ENCODE measurements at regions not wholly inside any gene's neighbourhood (a gene's known extent, or its start where the extent isn't known, plus 50 kb on each side); places are given as distances from the start of the nearest gene placed in this dataset.

DNA sequence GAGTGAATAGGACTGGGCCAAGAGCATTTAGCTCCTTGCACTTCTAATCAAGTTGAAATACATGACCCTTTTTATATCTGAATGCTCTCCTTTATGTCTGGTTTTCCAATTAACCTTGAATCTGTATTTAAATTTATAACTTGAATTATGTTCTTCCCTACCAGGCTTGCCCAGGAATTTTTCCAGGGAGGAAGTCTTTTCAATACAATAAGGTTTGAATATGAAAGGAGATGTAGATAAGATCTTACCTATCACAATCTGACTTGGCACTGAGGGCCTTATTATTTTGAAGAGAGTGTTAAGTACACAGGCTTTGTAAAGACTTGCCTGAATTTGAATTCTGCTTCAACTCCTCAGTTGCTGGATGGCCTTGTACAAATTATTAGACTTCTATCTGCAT lies 555.7 kb downstream of the PCDH7 start:
- H3K27ac ChIP-seq (ENCODE audit: low read length) = no peak overlapping the region
- H3K4me1 ChIP-seq (ENCODE audit: control insufficient read depth in 1 of 2, extremely low read depth in 1 of 2, insufficient read depth in 2 of 2, low read length in 2 of 2) = no peaks in the 10 kb centered on the region
- no peaks in the 10 kb centered on the region for H3K27me3 ChIP-seq (replicated peaks in 1 of 2; ENCODE audit: control insufficient read depth in 2 of 2, extremely low read depth in 1 of 2, insufficient read depth in 2 of 2, low read length in 1 of 2)
- CTCF ChIA-PET = no interaction called here
- Mint-ChIP-seq H3K27ac (no peak overlapping the region), H3K27me3 (no peaks in the 10 kb centered on the region), H3K4me3 (no peak overlapping the region), H3K4me1 (no peaks in the 10 kb centered on the region), H3K36me3 (no peaks in the 10 kb centered on the region), H3K9me3 (peaks cover 5 to 19% (median 12%) of the 10 kb centered on the region in 3 donors)
- POLR2A ChIA-PET = no interaction called here
- peaks cover 2% of the 10 kb centered on the region for H3K9me3 ChIP-seq
- DNase-seq (no peak), ATAC-seq (replicated peaks in 1 of 4) (no peak)
- no peak overlapping the region for H3K4me3 ChIP-seq (ENCODE audit: control insufficient read depth in 1 of 2, extremely low read depth in 1 of 2, low read length in 1 of 2)
- no peaks in the 10 kb centered on the region for H3K36me3 ChIP-seq (ENCODE audit: control insufficient read depth in 2 of 2, extremely low read depth in 1 of 2, insufficient read depth in 1 of 2, low read length in 1 of 2)

DNA sequence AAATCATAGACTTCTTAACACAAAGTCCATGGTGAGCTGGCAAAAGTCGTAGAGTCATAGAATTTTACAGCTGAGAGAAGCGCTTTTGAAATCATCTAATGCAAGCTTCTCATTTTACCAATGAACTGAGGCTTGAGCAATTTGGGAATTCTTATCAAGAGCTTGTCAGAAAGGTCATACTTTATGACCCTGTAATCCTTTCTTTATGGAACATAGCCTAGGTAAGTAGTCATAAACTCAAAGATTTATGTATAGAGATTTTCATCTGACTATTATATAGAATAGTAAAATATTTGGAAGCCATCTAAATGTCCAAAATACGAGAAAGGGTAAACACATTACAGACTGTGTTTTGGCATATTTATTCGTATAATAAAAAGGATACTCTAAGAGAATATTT lies 563.5 kb downstream of the PCDH7 start:
- DNase-seq (no peak), ATAC-seq (replicated peaks in 1 of 4) (no peak)
- ChIA-PET POLR2A (no interaction called here), CTCF (no interaction called here)
- no peaks in the 10 kb centered on the region for H3K27me3 ChIP-seq (replicated peaks in 1 of 2; ENCODE audit: control insufficient read depth in 2 of 2, extremely low read depth in 1 of 2, insufficient read depth in 2 of 2, low read length in 1 of 2)
- H3K36me3 Mint-ChIP-seq = no peaks in the 10 kb centered on the region
- no peaks in the 10 kb centered on the region for H3K27me3 Mint-ChIP-seq
- H3K9me3 ChIP-seq = no peaks in the 10 kb centered on the region
- no CpG with 5 or more reads among the region's 4 CpGs for WGBS (ENCODE audit: insufficient coverage)
- no peak overlapping the region for H3K27ac Mint-ChIP-seq
- no peaks in the 10 kb centered on the region for H3K36me3 ChIP-seq (ENCODE audit: control insufficient read depth in 2 of 2, extremely low read depth in 1 of 2, insufficient read depth in 1 of 2, low read length in 1 of 2)
- H3K4me3 ChIP-seq (ENCODE audit: control insufficient read depth in 1 of 2, extremely low read depth in 1 of 2, low read length in 1 of 2) = no peak overlapping the region
- H3K4me3 Mint-ChIP-seq = no peak overlapping the region
- H3K4me1 Mint-ChIP-seq = no peaks in the 10 kb centered on the region
- peaks cover 7 to 28% (median 18%) of the 10 kb centered on the region in 3 donors for H3K9me3 Mint-ChIP-seq
- no peaks in the 10 kb centered on the region for H3K4me1 ChIP-seq (ENCODE audit: control insufficient read depth in 1 of 2, extremely low read depth in 1 of 2, insufficient read depth in 2 of 2, low read length in 2 of 2)
- H3K27ac ChIP-seq (ENCODE audit: low read length) = no peak overlapping the region

GRCh38 chr4:31290836-31291235 lies 570.7 kb downstream of the PCDH7 start:
- Mint-ChIP-seq H3K27me3 (no peaks in the 10 kb centered on the region), H3K4me1 (no peaks in the 10 kb centered on the region), H3K27ac (no peak overlapping the region), H3K4me3 (no peak overlapping the region), H3K36me3 (no peaks in the 10 kb centered on the region), H3K9me3 (peaks cover 21 to 33% (median 21%) of the 10 kb centered on the region in 3 donors)
- H3K36me3 ChIP-seq (ENCODE audit: control insufficient read depth in 2 of 2, extremely low read depth in 1 of 2, insufficient read depth in 1 of 2, low read length in 1 of 2) = no peaks in the 10 kb centered on the region
- H3K4me1 ChIP-seq (ENCODE audit: control insufficient read depth in 1 of 2, extremely low read depth in 1 of 2, insufficient read depth in 2 of 2, low read length in 2 of 2) = no peaks in the 10 kb centered on the region
- ATAC-seq (replicated peaks in 1 of 4) = no peak
- no peaks in the 10 kb centered on the region for H3K27me3 ChIP-seq (replicated peaks in 1 of 2; ENCODE audit: control insufficient read depth in 2 of 2, extremely low read depth in 1 of 2, insufficient read depth in 2 of 2, low read length in 1 of 2)
- ChIA-PET CTCF (no interaction called here), POLR2A (no interaction called here)
- WGBS (ENCODE audit: insufficient coverage) = no CpG with 5 or more reads among the region's 3 CpGs
- H3K9me3 ChIP-seq = no peaks in the 10 kb centered on the region
- H3K27ac ChIP-seq (ENCODE audit: low read length) = no peak overlapping the region
- no peak overlapping the region for H3K4me3 ChIP-seq (ENCODE audit: control insufficient read depth in 1 of 2, extremely low read depth in 1 of 2, low read length in 1 of 2)
- no peak for DNase-seq

GRCh38 chr4:31291238-31291637 lies 571.1 kb downstream of the PCDH7 start:
- CTCF ChIA-PET = no interaction called here
- H3K27ac ChIP-seq (ENCODE audit: low read length) = no peak overlapping the region
- H3K9me3 ChIP-seq = no peaks in the 10 kb centered on the region
- Mint-ChIP-seq H3K4me3 (no peak overlapping the region), H3K27ac (no peak overlapping the region), H3K27me3 (no peaks in the 10 kb centered on the region), H3K4me1 (no peaks in the 10 kb centered on the region), H3K36me3 (no peaks in the 10 kb centered on the region), H3K9me3 (peaks cover 21 to 29% (median 21%) of the 10 kb centered on the region in 3 donors)
- WGBS (ENCODE audit: insufficient coverage) = no CpG with 5 or more reads among the region's 1 CpG
- H3K36me3 ChIP-seq (ENCODE audit: control insufficient read depth in 2 of 2, extremely low read depth in 1 of 2, insufficient read depth in 1 of 2, low read length in 1 of 2) = no peaks in the 10 kb centered on the region
- ATAC-seq (replicated peaks in 1 of 4) (no peak), DNase-seq (no peak)
- POLR2A ChIA-PET = no interaction called here
- no peak overlapping the region for H3K4me3 ChIP-seq (ENCODE audit: control insufficient read depth in 1 of 2, extremely low read depth in 1 of 2, low read length in 1 of 2)
- H3K4me1 ChIP-seq (ENCODE audit: control insufficient read depth in 1 of 2, extremely low read depth in 1 of 2, insufficient read depth in 2 of 2, low read length in 2 of 2) = no peaks in the 10 kb centered on the region
- H3K27me3 ChIP-seq (replicated peaks in 1 of 2; ENCODE audit: control insufficient read depth in 2 of 2, extremely low read depth in 1 of 2, insufficient read depth in 2 of 2, low read length in 1 of 2) = no peaks in the 10 kb centered on the region

- Histone ChIP-seq H3K27ac (ENCODE audit: low read length) (no peak overlapping the region), H3K36me3 (ENCODE audit: control insufficient read depth in 2 of 2, extremely low read depth in 1 of 2, insufficient read depth in 1 of 2, low read length in 1 of 2) (no peaks in the 10 kb centered on the region), H3K9me3 (no peaks in the 10 kb centered on the region), H3K4me1 (ENCODE audit: control insufficient read depth in 1 of 2, extremely low read depth in 1 of 2, insufficient read depth in 2 of 2, low read length in 2 of 2) (no peaks in the 10 kb centered on the region), H3K27me3 (replicated peaks in 1 of 2; ENCODE audit: control insufficient read depth in 2 of 2, extremely low read depth in 1 of 2, insufficient read depth in 2 of 2, low read length in 1 of 2) (no peaks in the 10 kb centered on the region), H3K4me3 (ENCODE audit: control insufficient read depth in 1 of 2, extremely low read depth in 1 of 2, low read length in 1 of 2) (no peak overlapping the region)
- peaks cover 19 to 25% (median 21%) of the 10 kb centered on the region in 3 donors for H3K9me3 Mint-ChIP-seq
- ChIA-PET POLR2A (no interaction called here), CTCF (no interaction called here)
- no peak overlapping the region for H3K4me3 Mint-ChIP-seq
- no CpG with 5 or more reads among the region's 7 CpGs for WGBS (ENCODE audit: insufficient coverage)
- no peaks in the 10 kb centered on the region for H3K4me1 Mint-ChIP-seq
- no peak overlapping the region for H3K27ac Mint-ChIP-seq
- no peaks in the 10 kb centered on the region for H3K36me3 Mint-ChIP-seq
- no peak for DNase-seq
- no peaks in the 10 kb centered on the region for H3K27me3 Mint-ChIP-seq
- ATAC-seq (replicated peaks in 1 of 4) = no peak
Observed at GRCh38 chr4:31294655-31295480, 574.7 kb downstream of the PCDH7 start.

GRCh38 chr4:31298737-31299136 lies 578.6 kb downstream of the PCDH7 start:
- no CpG with 5 or more reads among the region's 1 CpG for WGBS (ENCODE audit: insufficient coverage)
- no peak overlapping the region for H3K27ac ChIP-seq (ENCODE audit: low read length)
- no peak for DNase-seq
- no peaks in the 10 kb centered on the region for H3K4me1 ChIP-seq (ENCODE audit: control insufficient read depth in 1 of 2, extremely low read depth in 1 of 2, insufficient read depth in 2 of 2, low read length in 2 of 2)
- Mint-ChIP-seq H3K27ac (no peak overlapping the region), H3K4me1 (no peaks in the 10 kb centered on the region), H3K27me3 (no peaks in the 10 kb centered on the region), H3K36me3 (no peaks in the 10 kb centered on the region), H3K4me3 (no peak overlapping the region), H3K9me3 (peaks cover 4 to 20% (median 13%) of the 10 kb centered on the region in 3 donors)
- no peaks in the 10 kb centered on the region for H3K9me3 ChIP-seq
- no peak for ATAC-seq (replicated peaks in 1 of 4)
- no peaks in the 10 kb centered on the region for H3K27me3 ChIP-seq (replicated peaks in 1 of 2; ENCODE audit: control insufficient read depth in 2 of 2, extremely low read depth in 1 of 2, insufficient read depth in 2 of 2, low read length in 1 of 2)
- CTCF ChIA-PET = interaction anchor here in 1 of 2 donors (1.0 kb wide), 1 partner anchor 43 kb away, joined by 3 read pairs; no protein-coding TSS in a partner anchor
- POLR2A ChIA-PET = no interaction called here
- H3K4me3 ChIP-seq (ENCODE audit: control insufficient read depth in 1 of 2, extremely low read depth in 1 of 2, low read length in 1 of 2) = no peak overlapping the region
- no peaks in the 10 kb centered on the region for H3K36me3 ChIP-seq (ENCODE audit: control insufficient read depth in 2 of 2, extremely low read depth in 1 of 2, insufficient read depth in 1 of 2, low read length in 1 of 2)

DNA sequence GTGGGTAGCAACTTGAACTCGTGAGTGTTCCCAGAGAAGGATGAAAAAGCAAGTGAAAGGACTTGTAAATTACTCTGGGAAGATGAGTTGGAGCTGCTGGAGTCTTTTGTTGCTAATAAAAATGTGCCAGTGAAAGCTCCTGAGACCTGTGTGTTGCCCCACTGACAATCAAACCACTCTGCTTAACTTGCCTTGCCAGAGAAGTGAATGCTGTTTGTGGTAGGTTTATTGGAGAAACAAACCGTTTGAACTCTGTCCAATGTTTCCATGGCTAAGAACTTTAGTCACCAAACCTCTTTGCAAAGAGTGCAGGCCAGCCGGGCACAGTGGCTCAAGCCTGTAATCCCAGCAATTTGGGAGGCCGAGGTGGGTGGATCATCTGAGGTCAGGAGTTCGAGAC lies 586.9 kb downstream of the PCDH7 start:
- H3K36me3 ChIP-seq (ENCODE audit: control insufficient read depth in 2 of 2, extremely low read depth in 1 of 2, insufficient read depth in 1 of 2, low read length in 1 of 2) = no peaks in the 10 kb centered on the region
- Mint-ChIP-seq H3K27ac (no peak overlapping the region), H3K36me3 (no peaks in the 10 kb centered on the region), H3K27me3 (no peaks in the 10 kb centered on the region), H3K4me3 (no peak overlapping the region), H3K9me3 (peaks cover 16 to 19% (median 19%) of the 10 kb centered on the region in 3 donors), H3K4me1 (no peaks in the 10 kb centered on the region)
- ATAC-seq (replicated peaks in 1 of 4) (no peak), DNase-seq (no peak)
- no peak overlapping the region for H3K27ac ChIP-seq (ENCODE audit: low read length)
- H3K4me1 ChIP-seq (ENCODE audit: control insufficient read depth in 1 of 2, extremely low read depth in 1 of 2, insufficient read depth in 2 of 2, low read length in 2 of 2) = no peaks in the 10 kb centered on the region
- H3K4me3 ChIP-seq (ENCODE audit: control insufficient read depth in 1 of 2, extremely low read depth in 1 of 2, low read length in 1 of 2) = no peak overlapping the region
- H3K9me3 ChIP-seq = no peaks in the 10 kb centered on the region
- ChIA-PET CTCF (no interaction called here), POLR2A (no interaction called here)
- WGBS (ENCODE audit: insufficient coverage) = 81% methylated on average over 3 of the region's 5 CpGs
- no peaks in the 10 kb centered on the region for H3K27me3 ChIP-seq (replicated peaks in 1 of 2; ENCODE audit: control insufficient read depth in 2 of 2, extremely low read depth in 1 of 2, insufficient read depth in 2 of 2, low read length in 1 of 2)
